H1 (cell line): ENCODE measurements at regions not wholly inside any gene's neighbourhood (a gene's known extent, or its start where the extent isn't known, plus 50 kb on each side); places are given as distances from the start of the nearest gene placed in this dataset.

Experiments
- CTCF ChIA-PET: fragments of 300-600 bp; sonication (Branson Sonifier 250); formaldehyde crosslinking; loops from one replicate; lab custom pipeline; 2021; ENCODE audit not compliant: partially characterized antibody; lab: Charles Lee
- POLR2A ChIA-PET: fragments of 300-600 bp; sonication (Branson Sonifier 250); formaldehyde crosslinking; loops from one replicate; lab custom pipeline; 2021; ENCODE audit warnings: inconsistent platforms; ENCODE audit not compliant: partially characterized antibody; lab: Charles Lee
- DNase-seq, 2 experiments: peaks; one replicate each; pipeline versions ENCODE4 v3.0.0 to v3.0.0-alpha.2; 2010 to 2022; ENCODE audit warnings: low spot score in 2 of 2, low read depth in 1 of 2, mixed read lengths in 1 of 2
- FAIRE-seq: peaks from 2 replicates; lab custom pipeline; 2011; peaks lifted over from hg19 to GRCh38; lab: Jason Lieb, UNC
- H2AFZ ChIP-seq: 2 replicates; pipeline ENCODE4 v1.8.1; 2012; ENCODE audit warnings: low read length, inconsistent platforms
- H2AK5ac ChIP-seq: 2 replicates; pipeline ENCODE4 v1.6.1; 2013; ENCODE audit warnings: low read depth, low read length
- H2BK120ac ChIP-seq: replicated peaks from 2 replicates; pipeline ENCODE3; 2013; ENCODE audit warnings: low read depth, low read length, inconsistent platforms
- H2BK12ac ChIP-seq: 2 replicates; pipeline ENCODE4 v1.6.1; 2013; ENCODE audit warnings: low read depth, low read length
- H2BK15ac ChIP-seq: 2 replicates; pipeline ENCODE4 v1.6.1; 2013; ENCODE audit warnings: low read length
- H2BK20ac ChIP-seq: 2 replicates; pipeline ENCODE4 v1.6.1; 2013; ENCODE audit warnings: low read length
- H2BK5ac ChIP-seq: 2 replicates; pipeline ENCODE4 v1.6.1; 2013; ENCODE audit warnings: low read depth, low read length
- H3K14ac ChIP-seq: 2 replicates; pipeline ENCODE4 v1.6.1; 2013; ENCODE audit warnings: inconsistent platforms; ENCODE audit not compliant: insufficient read length
- H3K18ac ChIP-seq: 2 replicates; pipeline ENCODE4 v1.6.1; 2013; ENCODE audit warnings: low read length; ENCODE audit errors: extremely low read depth
- H3K23ac ChIP-seq: 2 replicates; pipeline ENCODE4 v1.6.1; 2013; ENCODE audit warnings: inconsistent platforms; ENCODE audit not compliant: insufficient read length
- H3K23me2 ChIP-seq: 2 replicates; pipeline ENCODE4 v1.6.1; 2013; ENCODE audit warnings: low read depth, low read length
- H3K27ac ChIP-seq: 2 replicates; pipeline ENCODE4 v1.6.1; 2011; ENCODE audit warnings: low read depth, low read length, inconsistent platforms
- H3K27me3 ChIP-seq, 4 experiments: replicated peaks in 1 of 4; 1 replicate in 1 of 4; 2 replicates in 3 of 4; pipeline versions ENCODE4 v1.6.1 to v1.8.1; 2011 to 2013; ENCODE audit warnings: low read length in 3 of 4, mild to moderate bottlenecking in 3 of 4, inconsistent platforms in 2 of 4, mixed read lengths in 2 of 4, moderate library complexity in 1 of 4; ENCODE audit not compliant: control insufficient read depth in 3 of 4, insufficient read depth in 3 of 4; ENCODE audit errors: extremely low read depth in 1 of 4
- H3K36me3 ChIP-seq, 4 experiments: 2 replicates each; pipeline versions ENCODE4 v1.6.1 to v1.8.1; 2011 to 2013; ENCODE audit warnings: mild to moderate bottlenecking in 4 of 4, low read length in 3 of 4, moderate library complexity in 2 of 4, control low read depth in 1 of 4, inconsistent platforms in 1 of 4; ENCODE audit not compliant: insufficient read depth in 4 of 4, control insufficient read depth in 2 of 4
- H3K4ac ChIP-seq: replicated peaks from 2 replicates; pipeline ENCODE3; 2013; ENCODE audit warnings: low read length, low read depth, mixed read lengths, inconsistent platforms; ENCODE audit not compliant: insufficient read length
- H3K4me1 ChIP-seq, 4 experiments: replicated peaks in 1 of 4; 1 replicate in 1 of 4; 2 replicates in 3 of 4; pipeline versions ENCODE4 v1.6.1 to v1.8.1; 2011 to 2013; ENCODE audit warnings: low read length in 3 of 4, inconsistent platforms in 2 of 4, mixed read lengths in 1 of 4; ENCODE audit not compliant: insufficient read depth in 4 of 4, control insufficient read depth in 3 of 4
- H3K4me2 ChIP-seq, 2 experiments: 2 replicates each; pipeline versions ENCODE4 v1.6.1 to v1.8.1; 2011 to 2013; ENCODE audit warnings: low read depth in 2 of 2, low read length in 2 of 2, control low read depth in 1 of 2, inconsistent platforms in 1 of 2, mild to moderate bottlenecking in 1 of 2; ENCODE audit not compliant: insufficient read depth in 1 of 2
- H3K4me3 ChIP-seq, 4 experiments: fragments of 200-600, 300-600 bp in 1 of 4; sonication (generic), shearing (Covaris generic), sonication (Bioruptor Twin) in 1 of 4; 2 replicates each; pipeline versions ENCODE4 v1.5.1 to v1.8.1; 2011 to 2016; ENCODE audit warnings: low read length in 4 of 4, low read depth in 3 of 4, control low read depth in 2 of 4, inconsistent platforms in 2 of 4, mild to moderate bottlenecking in 2 of 4, mixed read lengths in 1 of 4, moderate library complexity in 1 of 4; ENCODE audit not compliant: insufficient read depth in 2 of 4; ENCODE audit errors: extremely low read depth in 1 of 4
- H3K56ac ChIP-seq: replicated peaks from 2 replicates; pipeline ENCODE3; 2013; ENCODE audit warnings: low read depth, mild to moderate bottlenecking, mixed read lengths, low read length, inconsistent platforms; ENCODE audit not compliant: insufficient read length
- H3K79me1 ChIP-seq: 2 replicates; pipeline ENCODE4 v1.6.1; 2013; ENCODE audit warnings: low read depth, low read length, control low read depth
- H3K79me2 ChIP-seq, 2 experiments: 2 replicates each; pipeline versions ENCODE4 v1.6.1 to v1.8.1; 2012 to 2013; ENCODE audit warnings: low read length in 2 of 2, mild to moderate bottlenecking in 2 of 2, inconsistent platforms in 1 of 2; ENCODE audit not compliant: insufficient read depth in 2 of 2, control insufficient read depth in 1 of 2
- H3K9ac ChIP-seq, 4 experiments: replicated peaks in 1 of 4; 1 replicate in 1 of 4; 2 replicates in 3 of 4; pipeline versions ENCODE4 v1.6.1 to v1.8.1; 2011 to 2013; ENCODE audit warnings: low read depth in 3 of 4, low read length in 3 of 4, control low read depth in 2 of 4, mild to moderate bottlenecking in 2 of 4, moderate library complexity in 2 of 4, inconsistent platforms in 1 of 4; ENCODE audit errors: extremely low read depth in 1 of 4
- H3K9me3 ChIP-seq, 2 experiments: 2 replicates each; pipeline versions ENCODE4 v1.6.1 to v1.8.1; 2012 to 2013; ENCODE audit warnings: mild to moderate bottlenecking in 2 of 2, moderate library complexity in 2 of 2, control low read depth in 1 of 2, inconsistent platforms in 1 of 2, low read depth in 1 of 2, low read length in 1 of 2, mixed read lengths in 1 of 2; ENCODE audit not compliant: insufficient read depth in 2 of 2
- H4K20me1 ChIP-seq, 2 experiments: replicated peaks in 1 of 2; 2 replicates each; pipeline versions ENCODE3 to v1.8.1; 2011 to 2013; ENCODE audit warnings: inconsistent platforms in 2 of 2, low read length in 2 of 2, mild to moderate bottlenecking in 1 of 2; ENCODE audit not compliant: insufficient read depth in 2 of 2, control insufficient read depth in 1 of 2
- H4K5ac ChIP-seq: 2 replicates; pipeline ENCODE4 v1.6.1; 2013; ENCODE audit warnings: low read length, low read depth, mixed read lengths, inconsistent platforms; ENCODE audit not compliant: insufficient read length
- H4K8ac ChIP-seq: 2 replicates; pipeline ENCODE4 v1.8.0; 2013; ENCODE audit warnings: mild to moderate bottlenecking, moderate library complexity, low read length, inconsistent platforms; ENCODE audit not compliant: insufficient read depth; ENCODE audit errors: extremely low read depth
- H4K91ac ChIP-seq: replicated peaks from 2 replicates; pipeline ENCODE3; 2013; ENCODE audit warnings: low read length, mixed read lengths, inconsistent platforms; ENCODE audit not compliant: insufficient read length
- CHD1 ChIP-seq: IDR thresholded peaks from 2 replicates; pipeline ENCODE4 v1.6.1; 2012; ENCODE audit warnings: low read depth, low read length, improper control_type of control experiment
- CHD2 ChIP-seq: IDR thresholded peaks from 2 replicates; pipeline ENCODE4 v1.6.1; 2012; ENCODE audit warnings: low read length, improper control_type of control experiment
- GABPA ChIP-seq: IDR thresholded peaks from 2 replicates; pipeline ENCODE4 v1.6.1; 2011; ENCODE audit warnings: mild to moderate bottlenecking, low read length, moderate library complexity, borderline replicate concordance; ENCODE audit not compliant: insufficient read depth
- HDAC2 ChIP-seq, 2 experiments: fragments of 300-600 bp in 1 of 2; sonication (generic) in 1 of 2; IDR thresholded peaks; 2 replicates each; pipeline ENCODE4 v1.6.1; 2011 to 2012; ENCODE audit warnings: low read depth in 2 of 2, low read length in 2 of 2, mild to moderate bottlenecking in 2 of 2, moderate library complexity in 2 of 2, borderline replicate concordance in 1 of 2, inconsistent platforms in 1 of 2
- JUND ChIP-seq: IDR thresholded peaks from 2 replicates; pipeline ENCODE4 v1.6.1; 2011; ENCODE audit warnings: mild to moderate bottlenecking, improper control_type of control experiment, low read length
- KDM1A ChIP-seq: fragments of 200-600, 300-600 bp; sonication (generic); IDR thresholded peaks from 2 replicates; pipeline ENCODE4 v1.7.1; 2016; ENCODE audit warnings: mild to moderate bottlenecking, low read length, borderline replicate concordance
- KDM4A ChIP-seq: IDR thresholded peaks from one replicate; pipeline ENCODE4 v1.7.1; 2012; ENCODE audit warnings: low read depth, mild to moderate bottlenecking, moderate library complexity, low read length, inconsistent platforms; ENCODE audit not compliant: severe bottlenecking
- MAFK ChIP-seq: IDR thresholded peaks from 2 replicates; pipeline ENCODE4 v1.6.1; 2012; ENCODE audit warnings: low read depth, mild to moderate bottlenecking, improper control_type of control experiment, low read length
- SIX5 ChIP-seq: IDR thresholded peaks from 2 replicates; pipeline ENCODE4 v1.6.1; 2011; ENCODE audit warnings: mild to moderate bottlenecking, low read depth, low read length
- SRF ChIP-seq: IDR thresholded peaks from 2 replicates; pipeline ENCODE4 v1.6.1; 2011; ENCODE audit warnings: mild to moderate bottlenecking, low read depth, low read length, moderate library complexity
- WGBS, 2 experiments: shearing (Covaris generic) in 1 of 2; methylation state at CpG; one replicate each; pipeline versions ENCODE4 v1.1.6 to v1.1.7; 2013 to 2015; ENCODE audit warnings: low lambda C conversion rate in 2 of 2, mixed read lengths in 2 of 2, inconsistent platforms in 1 of 2, low coverage in 1 of 2, missing lambda C conversion rate in 1 of 2; ENCODE audit not compliant: insufficient replicate concordance in 2 of 2, insufficient coverage in 1 of 2, insufficient read length in 1 of 2; ENCODE audit errors: extremely low coverage in 1 of 2, missing lambda C conversion rate in 1 of 2; 5-methylcytosine and 5-hydroxymethylcytosine counted together
- TF ChIP-seq, protein P1 (sequence below), 3 experiments: IDR thresholded peaks; 1 replicate in 2 of 3; 2 replicates in 1 of 3; pipeline versions ENCODE4 v1.5.1 to v1.6.1; 2011; ENCODE audit warnings: low read length in 3 of 3, mild to moderate bottlenecking in 3 of 3, inconsistent platforms in 2 of 3, low read depth in 1 of 3, moderate library complexity in 1 of 3; ENCODE audit not compliant: insufficient read depth in 1 of 3; ENCODE audit errors: control extremely low read depth in 1 of 3
- TF ChIP-seq, protein P2 (sequence below): IDR thresholded peaks from 2 replicates; pipeline ENCODE4 v1.6.1; 2011; ENCODE audit warnings: low read depth, mild to moderate bottlenecking, low read length; ENCODE audit not compliant: insufficient read depth

DNA sequence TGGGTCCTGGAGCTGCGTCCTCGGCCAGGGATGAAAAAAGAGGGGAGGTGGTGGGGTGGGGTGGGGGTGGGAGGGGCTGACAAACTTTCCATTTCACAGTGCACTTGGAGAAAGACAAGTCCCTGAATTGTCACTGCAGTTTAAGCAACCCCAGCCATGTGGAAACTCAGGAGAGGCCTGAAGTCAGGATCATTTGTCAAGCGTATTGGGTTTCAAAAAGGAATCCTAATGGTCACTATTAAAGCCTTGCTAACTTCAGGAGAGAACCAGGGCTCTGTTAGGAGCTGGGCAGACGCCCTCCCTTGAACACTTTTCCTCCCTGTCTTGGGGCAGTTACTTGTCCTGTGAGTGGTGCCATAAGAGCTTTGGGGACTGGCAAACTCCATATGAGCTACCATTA lies 159.9 kb downstream of the FNDC1 start:
- H4K91ac ChIP-seq, result no peak overlapping the region
- peaks cover 67 to 81% of the 10 kb centered on the region in 2 experiments for H3K9me3 ChIP-seq
- H4K5ac ChIP-seq, result no peak overlapping the region
- no peak overlapping the region for H3K23ac ChIP-seq
- H4K8ac ChIP-seq, result no peak overlapping the region
- no peak overlapping the region for H2BK120ac ChIP-seq
- no peak overlapping the region for H3K9ac ChIP-seq
- no peak overlapping the region for H3K4me3 ChIP-seq
- no peaks in the 10 kb centered on the region for H3K23me2 ChIP-seq
- no peak overlapping the region for H2BK15ac ChIP-seq
- H3K79me1 ChIP-seq, result no peaks in the 10 kb centered on the region
- no peak overlapping the region for H2BK12ac ChIP-seq
- H2BK20ac ChIP-seq, result no peak overlapping the region
- no peak for DNase-seq
- FAIRE-seq, result no peak
- H2AFZ ChIP-seq, result no peak overlapping the region
- no peak overlapping the region for H3K4ac ChIP-seq
- no peaks in the 10 kb centered on the region for H3K27me3 ChIP-seq
- H3K14ac ChIP-seq, result no peak overlapping the region
- no peak overlapping the region for H3K4me2 ChIP-seq
- H3K4me1 ChIP-seq, result no peaks in the 10 kb centered on the region
- no peak overlapping the region for H2BK5ac ChIP-seq
- H2AK5ac ChIP-seq, result no peak overlapping the region
- CTCF ChIA-PET, result interaction anchor here (1.4 kb wide), 1 partner anchor 14 kb away, joined by 3 read pairs; no protein-coding TSS in a partner anchor
- H3K27ac ChIP-seq, result no peak overlapping the region
- no peak overlapping the region for H3K18ac ChIP-seq
- H3K36me3 ChIP-seq, result no peaks in the 10 kb centered on the region
- POLR2A ChIA-PET, result no interaction called here
- WGBS, 2 experiments, result 45% methylated on average over 2 of the region's 4 CpGs; no CpG with 5 or more reads in 1 of the 2 experiments
- H3K56ac ChIP-seq, result no peak overlapping the region
- no peaks in the 10 kb centered on the region for H4K20me1 ChIP-seq
- H3K79me2 ChIP-seq, result no peaks in the 10 kb centered on the region
- TF ChIP-seq MAFK (no peak), CHD1 (no peak), KDM4A (no peak), SRF (no peak), CHD2 (no peak), HDAC2 (IDR thresholded peaks at IDR 0.05; ENCODE audit: borderline replicate concordance in 1 of 2, low read depth in 2 of 2, low read length in 2 of 2) (no peak), KDM1A (no peak), GABPA (no peak), SIX5 (no peak), JUND (no peak)
- TF ChIP-seq, protein P1, sequence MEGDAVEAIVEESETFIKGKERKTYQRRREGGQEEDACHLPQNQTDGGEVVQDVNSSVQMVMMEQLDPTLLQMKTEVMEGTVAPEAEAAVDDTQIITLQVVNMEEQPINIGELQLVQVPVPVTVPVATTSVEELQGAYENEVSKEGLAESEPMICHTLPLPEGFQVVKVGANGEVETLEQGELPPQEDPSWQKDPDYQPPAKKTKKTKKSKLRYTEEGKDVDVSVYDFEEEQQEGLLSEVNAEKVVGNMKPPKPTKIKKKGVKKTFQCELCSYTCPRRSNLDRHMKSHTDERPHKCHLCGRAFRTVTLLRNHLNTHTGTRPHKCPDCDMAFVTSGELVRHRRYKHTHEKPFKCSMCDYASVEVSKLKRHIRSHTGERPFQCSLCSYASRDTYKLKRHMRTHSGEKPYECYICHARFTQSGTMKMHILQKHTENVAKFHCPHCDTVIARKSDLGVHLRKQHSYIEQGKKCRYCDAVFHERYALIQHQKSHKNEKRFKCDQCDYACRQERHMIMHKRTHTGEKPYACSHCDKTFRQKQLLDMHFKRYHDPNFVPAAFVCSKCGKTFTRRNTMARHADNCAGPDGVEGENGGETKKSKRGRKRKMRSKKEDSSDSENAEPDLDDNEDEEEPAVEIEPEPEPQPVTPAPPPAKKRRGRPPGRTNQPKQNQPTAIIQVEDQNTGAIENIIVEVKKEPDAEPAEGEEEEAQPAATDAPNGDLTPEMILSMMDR (IDR thresholded peaks at IDR 0.05; ENCODE audit: control extremely low read depth in 1 of 3, insufficient read depth in 1 of 3, low read depth in 1 of 3, low read length in 3 of 3), result no peak
- TF ChIP-seq, protein P2, sequence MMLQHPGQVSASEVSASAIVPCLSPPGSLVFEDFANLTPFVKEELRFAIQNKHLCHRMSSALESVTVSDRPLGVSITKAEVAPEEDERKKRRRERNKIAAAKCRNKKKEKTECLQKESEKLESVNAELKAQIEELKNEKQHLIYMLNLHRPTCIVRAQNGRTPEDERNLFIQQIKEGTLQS, result no peak
